HG03139 (cell line): ENCODE measurements at regions not wholly inside any gene's neighbourhood (a gene's known extent, or its start where the extent isn't known, plus 50 kb on each side); places are given as distances from the start of the nearest gene placed in this dataset.
"Not testable (repeated sequence)": the region's sequence is repeated elsewhere in the genome, so short reads cannot be mapped to it uniquely, and the experiment has no call there.

ENCODE experiments used
- ATAC-seq: cut with Tn5 transposase; IDR thresholded peaks from one replicate; pipeline ENCODE4 v1.9.1; 2021; ENCODE audit not compliant: unreplicated experiment

GRCh38 chr13:33340631-33341030 lies 55.1 kb upstream of the STARD13 start:
- no peak for ATAC-seq

DNA sequence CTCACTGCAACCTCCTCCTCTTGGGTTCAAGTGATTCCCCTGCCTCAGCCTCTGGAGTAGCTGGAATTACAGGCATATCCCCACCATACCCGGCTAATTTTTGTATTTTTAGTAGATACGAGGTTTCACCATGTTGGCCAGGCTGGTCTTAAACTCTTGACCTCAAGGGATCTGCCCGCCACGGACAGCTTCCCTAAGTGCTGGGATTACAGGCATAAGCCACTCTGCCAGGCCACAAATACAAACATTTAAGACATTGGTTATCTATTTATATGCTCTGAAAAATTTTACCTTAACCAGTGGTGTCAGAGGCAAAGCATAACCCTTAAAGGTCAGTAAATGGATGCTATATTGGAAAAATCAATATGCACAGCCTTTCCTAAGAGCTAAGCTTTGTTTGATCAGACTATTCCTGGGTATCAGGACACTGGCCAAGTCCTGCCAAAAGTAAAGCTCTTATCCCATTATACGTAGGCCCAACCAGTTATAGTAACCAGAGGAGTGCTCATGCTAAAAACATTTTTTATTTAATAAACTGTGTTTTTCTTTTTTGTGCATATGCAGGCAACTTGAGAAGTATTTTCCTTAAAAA lies 56.4 kb upstream of the STARD13 start:
- no peak for ATAC-seq

DNA sequence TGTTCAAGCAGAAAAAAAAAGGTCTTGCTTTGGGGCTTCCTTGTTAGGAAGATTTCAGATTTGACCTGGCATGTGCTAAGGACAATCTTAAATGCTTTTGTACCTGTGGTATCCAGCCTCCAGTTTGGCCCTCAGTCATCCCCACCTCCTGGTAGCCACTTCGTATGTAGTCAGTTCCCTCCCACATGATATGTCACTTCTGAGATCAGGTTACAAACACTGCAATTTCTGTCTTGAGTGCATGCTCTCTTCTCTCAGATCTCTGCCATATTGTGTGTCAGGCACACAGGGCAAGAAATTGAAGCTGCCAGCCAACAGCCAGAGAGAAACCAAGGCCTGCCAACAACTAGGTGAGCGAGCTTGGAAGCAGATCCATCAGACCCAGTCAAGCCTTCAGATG lies 60.3 kb upstream of the STARD13 start:
- ATAC-seq, result no peak

DNA sequence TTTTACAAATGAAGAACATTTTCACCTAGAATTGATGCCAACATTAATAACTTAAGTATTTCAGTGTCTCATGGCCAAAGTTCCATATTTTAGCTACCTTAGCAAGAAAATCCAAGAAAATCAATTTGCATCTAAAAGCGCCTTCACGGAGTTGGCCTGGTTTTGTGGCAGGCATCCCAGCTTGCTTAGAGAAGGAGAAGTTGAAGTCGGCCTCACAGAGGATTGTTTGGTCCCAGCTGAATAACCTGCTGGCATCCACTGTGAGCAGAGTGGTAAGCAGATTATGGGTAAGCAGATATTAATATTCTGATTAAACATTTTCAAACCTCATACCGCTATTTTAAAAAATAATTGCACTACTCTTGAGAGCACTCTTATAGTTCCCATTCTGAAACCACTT lies 62.3 kb upstream of the STARD13 start:
- no peak for ATAC-seq

GRCh38 chr13:33348366-33348765 lies 62.8 kb upstream of the STARD13 start:
- no peak for ATAC-seq

DNA sequence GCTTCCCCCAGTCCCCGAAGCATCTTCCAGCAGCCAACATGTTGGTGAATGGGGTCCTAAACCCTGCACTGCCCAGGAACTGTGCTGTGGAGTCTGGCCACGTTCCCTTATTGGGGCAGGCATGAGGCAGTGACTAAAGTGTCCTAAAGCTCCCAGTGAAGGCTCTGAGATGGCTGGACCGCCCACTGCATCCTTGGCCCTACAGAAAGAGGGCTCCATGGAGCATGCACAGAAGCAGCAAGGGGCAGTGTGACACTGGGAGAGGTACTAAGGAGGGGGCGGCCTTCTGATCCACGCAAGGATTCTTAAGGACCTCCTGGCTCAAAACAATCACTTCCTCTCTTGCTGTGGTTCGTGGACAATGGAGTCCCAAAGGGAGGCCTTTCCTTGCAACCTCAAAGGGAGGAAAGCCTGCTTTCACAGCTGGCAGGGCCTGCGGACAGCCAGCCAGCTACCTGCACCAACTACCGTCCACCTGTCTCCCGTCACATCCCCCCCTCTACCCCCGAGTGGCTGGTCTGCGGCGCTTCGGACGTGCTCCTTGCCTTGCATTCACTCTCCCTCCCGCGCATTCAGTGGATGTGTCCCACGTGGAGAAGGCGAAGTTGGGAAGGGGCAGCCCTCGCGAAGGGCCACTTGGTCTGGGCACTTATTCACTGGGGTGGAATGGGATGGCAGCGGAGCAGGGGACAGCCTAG lies 63.9 kb upstream of the STARD13 start:
- no peak for ATAC-seq

DNA sequence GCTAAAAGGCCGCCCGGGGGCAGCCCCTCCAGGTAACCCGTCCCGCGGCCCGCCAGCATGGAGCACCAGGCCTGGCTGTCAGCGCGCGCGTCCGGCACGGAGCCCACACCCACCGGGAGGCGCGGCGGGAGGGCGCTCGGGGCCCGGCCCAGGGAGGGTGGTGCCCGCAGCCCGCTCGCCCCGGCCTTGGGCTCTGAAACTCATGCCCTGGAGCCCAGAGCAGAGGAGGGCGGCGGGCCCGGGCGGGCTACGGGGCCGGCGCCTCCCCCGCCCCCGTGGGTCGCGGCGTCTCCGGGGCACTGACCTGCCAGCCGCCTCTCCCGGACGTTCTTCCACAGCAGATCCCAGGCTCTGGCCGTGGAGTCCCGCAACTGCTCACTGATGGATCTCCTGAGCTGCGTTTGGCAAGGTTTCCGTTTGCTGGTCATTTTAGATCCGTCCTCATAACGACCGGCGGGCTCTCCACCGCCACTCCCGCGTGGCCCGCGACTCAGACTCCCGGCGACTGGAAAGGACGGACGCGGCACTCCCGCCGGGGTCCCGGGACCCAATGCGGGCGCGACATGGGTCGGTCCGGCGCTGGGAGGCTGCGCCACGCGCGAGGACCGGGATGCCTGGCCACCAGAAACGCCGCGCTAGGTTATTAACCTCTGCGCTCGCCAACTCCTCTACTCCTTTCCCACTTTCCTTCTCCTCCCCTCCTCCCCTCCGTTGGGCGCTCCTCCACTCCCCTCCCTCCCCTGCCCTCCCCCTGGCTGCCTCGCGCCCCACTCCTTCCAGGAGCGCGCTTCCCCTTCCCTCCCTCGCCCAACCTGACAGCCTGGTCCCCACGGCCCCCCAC lies 64.7 kb upstream of the STARD13 start:
- no peak for ATAC-seq

GRCh38 chr13:33351319-33351718 lies 65.8 kb upstream of the STARD13 start:
- ATAC-seq, result no peak

GRCh38 chr13:33352041-33352440 lies 66.5 kb upstream of the STARD13 start:
- no peak for ATAC-seq

DNA sequence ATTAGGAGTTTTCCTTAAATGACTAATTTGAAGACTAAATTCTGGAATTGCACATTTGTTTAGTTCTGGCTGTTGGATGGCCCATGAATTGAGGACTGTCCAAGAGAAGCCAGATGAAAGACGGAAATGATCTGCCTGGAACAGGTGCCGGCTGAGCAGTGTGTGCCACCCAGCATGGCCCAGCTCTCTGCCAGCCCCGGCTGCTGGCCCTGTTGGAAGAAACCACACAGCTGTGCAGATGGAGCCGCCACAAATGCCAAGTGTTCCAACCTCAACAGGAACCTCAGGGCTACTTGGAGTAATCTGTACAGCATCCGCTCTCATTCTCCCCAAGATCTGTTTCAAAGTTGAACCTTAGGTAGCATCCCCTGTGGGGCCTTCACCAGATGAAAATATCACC lies 67.0 kb upstream of the STARD13 start:
- ATAC-seq, result no peak

- ATAC-seq, result no peak
Measured at GRCh38 chr13:33353210-33353609, 67.7 kb upstream of the STARD13 start.

GRCh38 chr13:33353646-33354045 lies 68.1 kb upstream of the STARD13 start:
- ATAC-seq, result no peak

- no peak for ATAC-seq
Measured at GRCh38 chr13:33355201-33355895, 69.8 kb upstream of the STARD13 start.

DNA sequence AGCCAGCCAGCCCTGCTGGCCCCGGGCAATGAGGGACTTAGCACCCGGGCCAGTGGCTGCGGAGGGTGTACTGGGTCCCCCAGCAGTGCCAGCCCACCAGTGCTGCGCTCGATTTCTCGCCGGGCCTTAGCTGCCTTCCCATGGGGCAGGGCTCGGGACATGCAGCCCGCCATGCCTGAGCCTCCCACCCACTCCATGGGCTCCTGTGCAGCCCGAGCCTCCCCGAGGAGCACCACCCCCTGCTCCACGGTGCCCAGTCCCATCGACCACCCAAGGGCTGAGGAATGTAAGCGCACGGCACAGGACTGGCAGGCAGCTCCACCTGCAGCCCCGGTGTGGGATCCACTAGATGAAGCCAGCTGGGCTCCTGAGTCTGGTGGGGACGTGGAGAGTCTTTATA lies 72.5 kb upstream of the STARD13 start:
- not testable (repeated sequence) for ATAC-seq

DNA sequence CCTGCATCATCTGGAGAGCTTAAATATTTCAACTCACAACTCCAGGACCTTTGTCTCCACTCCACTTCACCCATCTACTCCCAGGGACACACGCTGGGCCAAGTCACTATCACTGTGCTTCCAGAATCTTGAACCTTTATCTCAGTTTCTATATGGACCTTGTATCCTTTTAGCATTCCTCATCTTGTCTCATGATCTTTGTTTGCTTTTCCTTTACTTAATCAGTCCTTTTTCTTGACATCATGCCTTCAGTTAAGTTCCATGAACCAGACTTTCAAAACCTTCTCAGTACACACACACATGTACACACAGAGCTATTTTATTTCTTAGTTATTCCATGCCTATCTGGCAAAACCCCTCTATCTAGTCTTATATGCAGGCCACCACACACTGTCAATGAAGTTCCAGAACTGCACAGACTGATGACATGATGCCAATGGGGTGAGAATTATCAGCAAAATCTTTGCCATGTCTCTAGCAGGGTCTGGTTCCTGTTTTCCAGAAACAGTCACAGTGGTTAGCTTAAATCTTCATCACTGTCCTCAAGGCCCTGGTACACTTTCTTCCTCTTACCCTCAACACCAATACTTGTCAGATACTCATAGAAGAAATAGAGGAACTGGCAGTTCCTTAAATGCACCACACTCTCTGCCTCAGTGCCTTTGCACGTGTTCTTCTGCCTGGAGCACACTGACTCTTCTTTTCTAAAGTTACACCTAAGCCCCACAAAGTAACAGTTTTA lies 77.6 kb upstream of the STARD13 start:
- no peak for ATAC-seq

DNA sequence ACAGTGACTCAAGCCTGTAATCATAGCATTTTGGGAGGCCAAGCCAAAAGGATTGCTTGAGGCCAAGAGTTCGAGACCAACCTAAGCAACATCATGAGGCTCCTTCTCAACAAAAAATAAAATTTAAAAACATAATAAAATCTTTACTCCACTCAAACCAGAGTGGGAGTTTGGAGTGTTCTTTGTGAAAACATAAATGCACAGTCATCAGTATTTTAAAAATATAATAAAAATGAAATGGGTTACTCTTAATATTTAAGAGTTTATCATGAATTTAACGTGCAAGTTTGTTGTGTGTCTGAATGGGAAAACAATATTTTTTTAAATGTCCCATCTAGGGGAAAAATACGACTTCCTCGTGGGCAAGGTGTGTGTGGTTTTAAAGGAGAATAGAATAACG lies 78.6 kb upstream of the STARD13 start:
- ATAC-seq, result no peak

DNA sequence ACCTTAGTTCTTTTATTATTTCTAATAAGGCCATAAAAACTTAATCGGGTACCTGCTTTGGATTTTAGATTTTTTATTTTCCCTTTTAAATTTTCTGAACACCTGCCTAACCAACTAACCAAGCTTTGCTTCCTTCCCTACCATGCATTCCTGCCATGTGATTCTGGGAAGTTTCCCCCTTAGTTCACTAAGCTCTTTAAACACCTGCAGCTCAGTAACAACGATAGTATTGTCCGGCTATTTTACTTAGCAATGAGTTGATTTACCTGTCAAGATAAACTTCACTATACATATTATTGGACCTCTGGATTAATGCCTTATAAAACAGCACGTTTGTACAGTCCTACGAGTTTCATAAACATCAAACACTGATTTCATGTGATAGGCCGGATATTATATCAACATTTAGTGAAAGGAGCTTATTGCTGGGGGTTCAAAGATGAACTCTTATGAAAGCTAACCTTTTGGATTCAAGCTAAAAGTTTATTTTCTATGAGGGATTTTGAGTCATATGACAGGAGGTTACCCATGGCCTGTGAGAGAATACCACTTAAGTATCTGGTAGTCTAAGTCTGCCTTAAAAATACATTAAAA lies 81.0 kb upstream of the STARD13 start:
- no peak for ATAC-seq

- ATAC-seq, result no peak
Measured at GRCh38 chr13:33367171-33367895, 81.8 kb upstream of the STARD13 start.

GRCh38 chr13:33367926-33368325 lies 82.4 kb upstream of the STARD13 start:
- no peak for ATAC-seq

DNA sequence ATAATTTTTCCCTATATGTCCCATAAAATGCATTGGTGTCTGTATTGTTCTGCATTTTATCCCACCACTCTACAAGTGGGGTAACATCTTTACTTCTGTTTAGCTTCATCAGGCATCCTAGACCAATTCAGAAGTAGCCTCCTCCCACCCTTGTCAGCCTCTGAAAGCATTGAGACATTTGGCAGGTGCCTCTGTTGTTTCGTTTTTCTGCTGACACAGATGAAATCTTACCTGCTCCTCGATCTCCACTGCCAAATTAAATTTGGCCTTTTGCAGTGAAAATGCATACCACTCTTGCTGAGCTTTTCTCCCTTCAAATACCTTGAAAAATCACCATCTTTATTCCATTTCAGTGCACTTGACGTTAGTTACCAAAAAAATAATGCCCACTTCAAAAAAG lies 83.5 kb upstream of the STARD13 start:
- ATAC-seq, result no peak
